ENCODE measurements at regions not wholly inside any gene's neighbourhood (a gene's known extent, or its start where the extent isn't known, plus 50 kb on each side); places are given as distances from the start of the nearest gene placed in this dataset.

DNA sequence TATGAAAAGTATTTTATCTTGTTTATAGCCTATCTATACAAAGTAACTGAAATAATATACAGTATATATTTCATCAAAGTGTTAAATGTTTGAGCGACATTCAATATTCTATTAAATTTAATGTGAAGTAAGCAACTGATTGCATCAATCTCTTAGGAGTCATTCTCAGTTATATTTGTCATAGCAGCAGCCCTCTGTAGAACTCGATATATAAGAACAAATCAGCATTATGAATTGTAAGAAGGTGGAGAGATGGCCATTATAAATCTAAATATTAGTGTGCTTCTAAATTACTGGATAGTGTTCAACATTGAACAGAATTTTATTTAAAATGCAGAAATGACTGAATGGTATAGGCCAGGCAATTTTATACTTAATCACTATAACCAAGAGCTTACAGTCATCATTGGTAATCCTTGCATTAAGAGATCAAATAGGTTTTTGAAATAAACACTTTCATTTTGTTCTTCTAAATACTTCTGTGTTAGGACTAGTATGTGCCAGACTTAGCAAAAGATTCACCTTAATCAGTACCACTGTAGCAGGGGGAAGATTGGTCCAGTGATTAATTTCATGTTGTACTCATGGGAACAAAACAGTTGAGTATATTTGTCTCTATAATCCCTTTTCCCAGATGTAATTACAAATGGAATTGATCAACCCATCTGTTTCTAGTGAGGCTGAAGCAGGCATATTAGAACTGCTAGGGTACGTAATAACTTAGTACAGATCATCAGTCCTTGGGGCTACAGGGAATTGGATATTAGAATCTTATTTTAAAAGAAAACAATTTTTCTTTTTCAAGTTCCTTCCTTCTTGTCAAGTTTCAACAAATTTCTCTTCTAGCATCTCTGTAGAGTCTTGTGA lies 108.3 kb upstream of the TYRP1 start:
- DNase-seq: no peak

DNA sequence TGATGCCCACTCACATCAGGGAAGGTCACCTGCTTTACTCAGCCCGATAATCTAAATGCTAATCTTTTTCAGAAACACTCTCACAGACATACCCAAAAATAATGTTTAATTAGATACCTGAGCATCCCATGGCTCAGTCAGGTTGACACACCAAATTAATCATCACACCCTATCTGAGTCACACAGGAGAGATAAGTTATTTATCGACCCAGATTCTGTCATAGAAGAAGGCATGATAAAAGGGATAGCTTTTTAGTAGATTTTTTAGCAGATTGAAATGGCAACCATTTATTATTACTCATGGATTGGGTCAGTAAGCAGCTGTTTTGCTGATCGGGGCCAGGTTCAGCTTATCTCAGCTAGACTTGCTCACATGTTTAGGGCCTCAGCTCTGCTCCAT lies 97.8 kb upstream of the TYRP1 start:
- DNase-seq: no peak

DNA sequence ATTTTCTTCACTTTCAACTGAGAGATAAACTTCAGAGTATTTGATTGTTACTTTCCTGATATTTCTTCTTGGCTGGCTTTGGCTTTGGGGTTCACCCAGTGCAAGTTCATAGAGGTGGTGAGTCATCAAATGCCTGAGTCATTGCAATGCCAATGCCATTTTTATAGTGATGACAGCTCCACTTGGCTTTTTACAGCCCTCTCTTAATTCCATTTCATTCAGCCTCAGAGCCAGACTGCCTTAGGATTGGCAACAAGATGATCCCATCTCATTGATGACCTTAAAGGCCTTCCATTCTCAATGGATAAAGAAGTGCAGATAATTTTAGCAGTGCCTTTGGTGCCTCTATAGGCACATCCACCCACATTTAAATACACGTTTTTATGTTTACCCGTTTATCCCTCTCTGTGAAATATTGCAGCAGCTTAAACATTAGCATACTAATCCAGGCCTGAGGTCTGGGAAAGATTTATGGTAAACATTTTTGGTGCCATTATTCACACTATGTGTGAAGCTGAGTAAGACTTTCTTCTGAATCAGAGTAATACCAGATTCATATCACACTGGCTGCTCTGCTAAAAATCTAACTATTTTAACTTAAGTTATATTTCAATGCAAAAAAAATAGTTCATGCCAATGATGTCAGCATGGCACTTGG lies 88.9 kb upstream of the TYRP1 start:
- DNase-seq: no peak

DNA sequence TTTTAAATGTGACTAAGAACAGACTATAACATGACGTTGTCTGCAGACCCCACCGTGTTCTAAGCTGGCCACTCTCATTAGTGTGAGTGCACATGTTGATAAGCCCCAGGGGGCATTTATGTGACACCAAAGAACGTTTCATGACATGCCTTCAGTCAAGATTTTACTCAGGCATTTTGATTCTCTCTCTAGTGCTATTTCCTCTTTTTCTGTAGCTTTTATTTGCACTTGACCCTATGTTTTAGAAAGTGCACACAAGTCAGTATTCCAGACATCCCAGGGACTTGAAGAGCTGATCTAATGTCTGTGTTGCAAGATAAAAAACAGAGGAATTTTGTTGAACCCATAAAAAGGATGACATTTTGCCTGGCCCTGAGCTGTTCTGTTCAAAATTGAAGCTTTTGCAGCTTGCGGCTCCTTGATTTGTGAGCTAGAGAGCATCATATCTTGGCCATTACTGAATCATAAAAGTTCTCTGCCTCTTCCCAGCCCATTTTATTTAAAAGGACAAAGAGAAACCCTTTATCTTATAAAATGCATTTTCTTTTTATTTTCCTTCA lies 80.9 kb upstream of the TYRP1 start:
- no peak for DNase-seq

DNA sequence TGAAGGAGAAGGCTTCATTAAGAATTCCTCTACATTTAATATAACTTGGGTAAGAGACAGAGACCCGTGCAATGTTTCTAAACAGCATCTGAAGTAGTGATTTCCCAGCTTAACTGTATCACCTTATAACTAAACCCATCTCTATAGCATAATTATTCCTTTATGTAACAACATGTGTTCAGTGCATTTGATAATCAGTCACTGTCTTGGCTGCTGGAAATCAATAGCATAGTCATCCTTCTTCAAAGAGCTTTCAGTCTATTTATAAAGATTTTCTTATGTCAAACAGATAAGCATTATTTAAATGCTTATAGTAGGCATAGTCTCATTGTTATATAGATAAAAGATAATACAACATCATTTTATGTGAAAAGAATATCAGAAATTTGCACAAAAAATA lies 80.1 kb upstream of the TYRP1 start:
- no peak for DNase-seq

DNA sequence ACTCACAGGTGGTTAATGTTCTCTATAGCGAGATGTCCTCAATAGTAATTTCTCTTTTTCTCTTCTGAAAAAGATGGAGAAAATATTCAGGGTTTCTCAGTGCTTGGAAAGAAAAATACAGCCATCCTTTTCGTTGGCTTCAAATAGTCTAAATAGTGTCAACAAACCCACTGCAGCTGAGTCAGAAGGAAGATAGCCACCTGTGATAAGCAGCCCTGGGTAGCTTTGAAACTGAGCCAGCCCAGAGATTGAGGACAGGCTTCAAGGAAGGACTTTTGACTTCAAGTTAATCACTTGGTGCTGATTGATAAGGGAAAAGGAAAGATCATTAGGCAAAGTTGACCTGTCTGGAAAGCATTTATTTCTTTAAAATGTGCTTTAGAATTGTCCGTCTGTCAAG lies 78.7 kb upstream of the TYRP1 start:
- no peak for DNase-seq

DNA sequence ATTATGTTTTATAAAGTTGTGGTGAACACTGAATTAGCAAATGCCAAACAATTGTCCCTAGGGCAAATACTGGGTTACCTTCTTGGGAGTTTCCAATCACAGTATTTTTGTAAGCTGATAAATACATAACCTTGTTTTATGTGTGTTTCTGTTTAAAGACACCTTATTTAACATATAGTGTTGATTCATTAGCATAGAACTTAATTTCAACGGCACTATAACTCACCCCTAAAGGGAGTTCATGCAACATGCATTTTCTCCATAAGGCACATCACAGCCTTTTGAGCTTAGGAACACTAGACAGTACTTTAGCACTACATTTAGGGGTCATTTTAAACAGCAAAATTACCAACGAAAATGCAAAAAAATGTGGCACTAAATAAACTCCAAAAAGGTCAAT lies 74.2 kb upstream of the TYRP1 start:
- DNase-seq: no peak

DNA sequence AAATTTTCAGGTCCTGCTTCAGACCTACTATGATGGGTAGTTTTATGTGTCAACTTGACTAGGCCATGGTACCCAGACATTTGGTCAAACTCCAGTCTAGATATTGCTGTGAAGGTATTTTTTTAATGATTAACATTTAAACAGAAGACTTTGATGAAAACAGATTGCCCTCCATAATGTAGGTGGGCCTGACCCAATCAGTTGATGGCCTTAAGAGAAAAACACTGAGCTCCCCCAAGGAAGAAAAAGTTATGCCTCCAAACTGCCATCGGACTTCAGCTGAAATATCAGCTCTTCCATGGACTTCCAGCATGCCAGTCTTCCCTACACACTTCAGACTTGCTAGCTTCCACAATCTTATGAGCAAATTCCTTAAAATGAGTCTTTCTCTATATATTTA lies 67.3 kb upstream of the TYRP1 start:
- DNase-seq: no peak

DNA sequence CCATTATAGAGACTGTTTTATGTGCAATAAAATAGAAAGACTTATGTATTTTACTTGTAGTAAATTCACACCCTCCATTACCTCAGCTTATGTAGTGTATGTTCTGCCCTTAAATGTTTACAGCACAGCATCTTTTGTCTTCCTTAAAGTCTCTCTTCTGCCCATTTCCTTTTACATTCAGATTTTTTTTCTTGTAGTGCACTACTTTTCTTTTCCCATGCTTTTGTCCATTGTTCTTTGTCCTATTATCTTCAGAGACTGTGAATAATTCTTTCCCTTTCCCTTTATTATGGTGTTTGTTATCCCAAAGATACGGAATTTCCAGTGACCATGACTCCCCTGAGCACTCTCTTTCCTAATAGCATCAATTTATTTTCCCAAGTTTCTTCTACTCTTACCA lies 66.1 kb upstream of the TYRP1 start:
- no peak for DNase-seq

DNA sequence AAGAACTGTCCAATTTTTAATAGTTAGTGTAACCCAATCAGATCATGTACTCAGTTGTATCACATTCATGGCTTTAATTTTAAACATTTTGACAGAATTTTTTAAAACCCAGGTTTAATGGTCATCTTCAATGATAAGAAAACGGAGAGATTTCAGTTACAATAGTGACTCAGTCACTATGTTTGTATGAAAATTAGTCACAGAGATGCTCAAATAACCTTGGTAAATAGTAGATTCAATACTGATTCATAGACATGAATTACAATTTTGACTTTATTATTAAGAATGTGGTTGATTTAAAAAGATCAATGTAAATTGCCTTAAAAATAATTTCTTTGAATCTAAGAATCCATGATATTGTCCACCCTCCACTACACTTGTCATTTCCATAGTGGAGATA lies 64.6 kb upstream of the TYRP1 start:
- DNase-seq: no peak

DNA sequence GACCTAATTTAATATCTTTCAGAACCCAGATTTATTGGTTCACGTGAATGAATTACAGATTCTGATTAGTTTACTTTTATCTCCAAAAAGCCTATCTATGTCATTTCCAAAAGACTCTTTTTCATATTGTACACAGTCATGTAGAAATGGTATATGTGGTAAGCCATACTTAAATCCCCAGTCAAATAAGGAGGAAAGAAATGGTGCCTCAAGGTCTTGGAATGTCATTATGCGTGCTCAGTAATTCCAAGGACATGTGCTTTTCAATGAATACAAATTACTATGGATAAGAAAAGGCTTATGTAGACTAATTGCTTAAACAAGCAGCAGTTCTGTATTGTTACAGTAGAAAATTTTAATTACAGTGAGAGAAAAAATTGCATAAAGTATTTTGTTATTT lies 64.1 kb upstream of the TYRP1 start:
- DNase-seq: no peak

DNA sequence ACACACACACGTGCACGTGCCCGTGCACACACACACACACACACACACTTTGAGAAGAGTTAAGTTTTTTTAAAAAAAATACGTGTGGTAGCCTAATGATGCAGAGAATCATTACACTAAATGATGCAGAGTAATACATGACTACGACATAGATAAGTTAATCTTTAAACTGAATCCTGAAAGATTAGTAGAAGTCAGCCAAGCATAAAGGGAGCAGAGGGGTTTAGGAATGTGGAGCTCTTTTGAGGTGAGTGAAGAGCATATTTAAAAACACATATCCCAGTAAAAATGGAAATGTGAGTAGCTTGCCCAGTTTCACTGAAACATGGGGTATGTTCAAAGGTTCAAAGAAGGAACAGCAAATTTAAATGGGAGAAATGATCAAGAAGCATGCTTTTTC lies 61.3 kb upstream of the TYRP1 start:
- DNase-seq: no peak

DNA sequence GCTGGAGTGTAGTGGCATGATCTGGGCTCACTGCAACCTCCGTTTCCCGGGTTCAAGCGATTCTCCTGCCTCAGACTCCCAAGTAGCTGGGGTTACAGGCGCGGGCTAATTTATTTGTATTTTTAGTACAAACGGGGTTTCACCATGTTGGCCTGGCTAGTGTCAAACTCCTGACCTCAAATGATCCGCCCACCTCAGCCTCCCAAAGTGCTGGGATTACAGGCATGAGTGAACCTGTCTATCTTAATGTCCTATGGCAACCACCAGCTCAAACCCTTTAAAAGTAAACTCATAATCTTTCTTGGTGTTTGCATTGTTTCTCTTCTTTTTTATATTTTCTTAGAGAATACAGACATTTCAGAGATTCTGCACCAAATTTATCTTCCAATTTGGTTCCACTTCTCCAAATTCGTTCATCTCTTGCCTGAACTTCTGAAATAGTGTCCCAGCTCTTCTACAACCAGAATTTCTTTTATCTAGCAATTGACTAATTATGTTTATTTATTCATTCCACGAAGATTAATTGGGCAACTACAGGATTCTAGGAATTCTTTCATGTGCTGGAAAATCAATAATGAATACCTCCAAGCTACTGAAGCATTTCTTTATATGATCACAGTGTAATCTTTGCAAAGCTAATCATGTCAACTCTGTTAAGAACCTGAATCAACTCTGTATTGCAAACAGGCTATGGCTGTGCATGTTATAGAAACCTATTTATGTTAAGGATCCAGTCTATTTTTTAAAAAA lies 60.0 kb upstream of the TYRP1 start:
- no peak for DNase-seq

DNA sequence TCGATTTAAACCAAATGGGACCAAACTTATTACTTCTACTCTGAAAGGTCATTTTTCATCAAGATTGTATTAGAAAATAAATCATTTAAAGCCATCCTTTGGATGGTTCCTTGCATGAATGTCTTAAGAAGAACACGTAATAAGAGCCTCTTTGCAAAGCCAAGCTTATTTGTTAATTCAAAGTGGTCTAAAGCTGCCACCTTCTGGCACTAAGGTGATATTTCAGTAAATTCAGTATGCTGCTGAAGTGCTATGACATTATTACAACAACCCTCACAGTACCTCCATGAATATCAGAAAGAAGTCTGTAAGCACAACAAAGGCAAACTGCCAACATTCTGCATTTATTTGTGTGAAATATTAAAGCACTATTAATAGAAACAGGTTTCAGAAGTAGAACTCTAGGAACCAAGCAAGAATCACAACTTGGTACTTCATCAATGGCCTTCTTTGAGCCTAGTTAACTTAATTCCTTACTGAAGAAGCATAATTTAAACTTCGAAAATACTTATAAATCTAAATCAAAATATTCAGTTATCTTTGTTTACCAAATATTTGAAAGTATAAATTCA lies 53.1 kb upstream of the TYRP1 start:
- peak; percentile 55 for DNase-seq

DNA sequence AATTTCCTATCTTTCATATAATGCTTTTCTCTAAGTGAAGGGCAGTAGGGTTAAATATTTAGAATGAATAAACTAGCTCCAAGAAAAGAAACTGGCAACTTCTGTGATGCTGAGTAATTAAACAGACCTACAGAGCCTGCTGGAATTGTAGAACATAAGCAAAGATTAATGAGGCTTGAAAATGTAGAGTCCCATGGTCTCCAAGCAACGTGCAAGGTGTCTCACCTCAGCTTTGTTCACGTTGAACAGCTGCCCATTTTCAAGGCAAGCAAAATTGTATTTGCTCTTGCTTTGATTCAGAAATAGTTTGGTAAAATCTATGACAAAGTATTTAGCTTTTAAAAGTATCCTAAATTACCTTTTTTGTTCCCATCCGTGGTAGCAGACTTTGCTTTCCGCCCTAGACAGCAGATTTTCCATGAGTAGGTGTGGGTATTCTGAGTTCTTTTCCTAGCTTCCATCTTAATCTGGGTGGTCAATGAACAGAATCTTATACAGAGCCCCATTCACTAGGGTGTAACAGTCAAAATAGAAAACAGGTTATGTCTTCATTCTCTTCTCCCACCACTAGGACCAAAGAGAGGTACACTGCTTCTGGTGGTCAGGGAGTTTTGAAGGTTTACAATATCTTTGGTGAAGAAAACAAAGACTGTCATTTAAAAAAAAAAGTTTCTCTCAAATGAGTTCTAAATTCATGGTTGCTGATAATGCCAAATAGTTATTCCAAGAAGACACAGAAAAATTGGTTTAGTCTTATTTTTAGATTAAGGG lies 52.1 kb upstream of the TYRP1 start:
- DNase-seq: peak; percentile 21

Measured in NCI-H1436 (cell line).